HG03354 (cell line): ENCODE measurements at regions not wholly inside any gene's neighbourhood (a gene's known extent, or its start where the extent isn't known, plus 50 kb on each side); places are given as distances from the start of the nearest gene placed in this dataset.

ENCODE experiments used
- ATAC-seq: cut with Tn5 transposase; IDR thresholded peaks from one replicate; pipeline ENCODE4 v1.9.1; 2021; ENCODE audit warnings: mild to moderate bottlenecking; ENCODE audit not compliant: unreplicated experiment, poor library complexity, severe bottlenecking

- ATAC-seq = no peak
These were observed 70.4 kb downstream of the RCN1 start for GRCh38 chr11:32161293-32161692.

- no peak for ATAC-seq
These were observed 71.5 kb downstream of the RCN1 start for GRCh38 chr11:32162351-32162750.

- no peak for ATAC-seq
These were observed 72.0 kb downstream of the RCN1 start for GRCh38 chr11:32162906-32163305.

- ATAC-seq = no peak
These were observed 72.7 kb downstream of the RCN1 start for GRCh38 chr11:32163557-32163956.

- ATAC-seq = no peak
These were observed 74.0 kb downstream of the RCN1 start for GRCh38 chr11:32164836-32165235.

GRCh38 chr11:32168924-32169323, 78.0 kb downstream of the RCN1 start:
- no peak for ATAC-seq

- ATAC-seq = no peak
These were observed 80.6 kb downstream of the RCN1 start for GRCh38 chr11:32171445-32171844.

GRCh38 chr11:32172041-32172847, 81.4 kb downstream of the RCN1 start:
- ATAC-seq = no peak

GRCh38 chr11:32172848-32173834, 82.3 kb downstream of the RCN1 start:
- ATAC-seq = peak; percentile 52

- no peak for ATAC-seq
These were observed 83.1 kb downstream of the RCN1 start for GRCh38 chr11:32173977-32174376.

- ATAC-seq = peak; percentile 86
These were observed 85.5 kb downstream of the RCN1 start for GRCh38 chr11:32176223-32176934.

GRCh38 chr11:32178692-32179091, 87.8 kb downstream of the RCN1 start:
- ATAC-seq = no peak

- ATAC-seq = no peak
These were observed 92.6 kb downstream of the RCN1 start for GRCh38 chr11:32183512-32183911.

GRCh38 chr11:32184041-32184722, 93.3 kb downstream of the RCN1 start:
- ATAC-seq = peak; percentile 21

- ATAC-seq = peak; percentile 67
These were observed 94.0 kb downstream of the RCN1 start for GRCh38 chr11:32184723-32185376.

- ATAC-seq = no peak
These were observed 95.2 kb downstream of the RCN1 start for GRCh38 chr11:32186118-32186517.

GRCh38 chr11:32187111-32187510, 96.2 kb downstream of the RCN1 start:
- ATAC-seq = no peak

- no peak for ATAC-seq
These were observed 97.9 kb downstream of the RCN1 start for GRCh38 chr11:32188785-32189184.

- ATAC-seq = no peak
These were observed 105.3 kb downstream of the RCN1 start for GRCh38 chr11:32196137-32196536.
